GM19372 (cell line): ENCODE measurements at regions not wholly inside any gene's neighbourhood (a gene's known extent, or its start where the extent isn't known, plus 50 kb on each side); places are given as distances from the start of the nearest gene placed in this dataset.

Experiments used
- ATAC-seq: cut with Tn5 transposase; IDR thresholded peaks from one replicate; pipeline ENCODE4 v1.9.1; 2021; ENCODE audit warnings: mild to moderate bottlenecking, low read depth, moderate library complexity; ENCODE audit not compliant: unreplicated experiment

DNA sequence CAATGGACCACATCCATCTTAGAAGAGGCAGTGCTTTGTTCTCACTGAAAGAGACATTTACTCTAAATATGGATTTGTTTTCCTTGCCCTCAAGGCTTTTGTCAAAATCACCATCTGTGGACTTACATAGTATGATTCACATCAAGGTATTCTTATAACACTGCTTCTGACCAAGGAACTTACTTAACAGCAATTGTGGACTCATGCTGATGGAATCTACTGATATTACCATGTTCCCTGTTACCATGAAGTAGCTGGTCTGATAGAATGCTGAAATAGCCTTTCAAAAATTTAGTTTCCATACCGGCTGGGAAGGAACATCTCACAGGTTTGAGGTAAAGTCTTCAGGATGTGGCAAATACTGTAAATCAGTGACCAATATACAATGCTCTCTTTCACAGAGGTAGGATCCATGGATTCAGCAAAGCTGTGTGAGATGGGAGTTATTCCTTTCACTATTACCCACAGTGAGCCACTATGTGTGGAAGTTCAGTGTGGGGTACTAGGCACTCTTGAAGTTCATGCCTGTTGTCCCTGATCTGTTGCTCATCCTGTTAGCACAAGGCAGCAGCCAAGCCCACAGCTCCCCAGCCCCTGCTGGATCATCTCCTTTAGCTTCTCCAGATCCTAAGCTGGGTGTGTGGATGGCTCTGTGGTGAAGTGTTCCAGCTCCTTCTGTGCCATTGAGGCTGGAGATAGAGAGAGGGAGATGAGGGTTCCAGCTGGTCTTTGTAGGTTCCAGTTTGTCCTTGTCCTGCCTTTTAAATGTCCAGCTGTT is 126.4 kb downstream of the ATP23 start:
- no peak for ATAC-seq

DNA sequence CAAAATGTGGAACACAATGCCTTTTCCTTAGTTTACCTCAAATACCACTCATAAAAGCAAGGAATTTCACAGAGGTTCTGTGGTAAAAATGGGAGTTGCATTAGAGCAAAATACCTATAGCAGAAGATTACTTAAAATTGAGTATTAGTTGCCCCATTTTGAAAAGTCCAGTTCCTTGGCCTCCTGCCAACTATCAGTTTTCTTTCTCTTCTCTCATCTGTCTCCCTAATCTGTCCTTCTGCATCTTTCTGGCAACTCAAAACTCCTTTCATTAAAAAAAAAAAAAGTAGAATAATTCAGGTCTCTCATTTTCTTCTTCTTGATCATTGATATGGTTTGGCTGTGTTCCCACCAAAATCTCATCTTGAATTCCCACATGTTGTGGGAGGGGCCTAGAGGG is 127.3 kb downstream of the ATP23 start:
- ATAC-seq, result no peak

- ATAC-seq, result no peak
Measured at GRCh38 chr12:58069268-58069963, 128.0 kb downstream of the ATP23 start.

DNA sequence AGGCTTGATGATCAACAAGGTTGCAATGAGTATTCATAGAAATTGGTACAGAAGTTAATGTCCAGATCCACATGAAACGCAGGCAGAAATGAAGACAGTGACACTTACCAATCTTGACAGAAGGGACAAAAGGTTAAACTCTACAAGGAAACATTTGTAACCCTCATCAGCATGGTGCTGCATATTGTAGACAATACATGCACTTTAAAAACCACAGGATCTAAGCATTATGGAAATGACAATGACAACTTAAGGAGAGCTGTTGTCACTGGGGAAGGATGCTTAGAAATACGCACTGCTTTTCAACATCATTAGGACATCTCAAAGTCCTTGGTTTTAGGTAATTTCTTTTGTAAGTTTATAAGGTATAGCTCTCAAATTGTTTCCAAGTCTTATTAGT is 130.6 kb downstream of the ATP23 start:
- ATAC-seq, result no peak

DNA sequence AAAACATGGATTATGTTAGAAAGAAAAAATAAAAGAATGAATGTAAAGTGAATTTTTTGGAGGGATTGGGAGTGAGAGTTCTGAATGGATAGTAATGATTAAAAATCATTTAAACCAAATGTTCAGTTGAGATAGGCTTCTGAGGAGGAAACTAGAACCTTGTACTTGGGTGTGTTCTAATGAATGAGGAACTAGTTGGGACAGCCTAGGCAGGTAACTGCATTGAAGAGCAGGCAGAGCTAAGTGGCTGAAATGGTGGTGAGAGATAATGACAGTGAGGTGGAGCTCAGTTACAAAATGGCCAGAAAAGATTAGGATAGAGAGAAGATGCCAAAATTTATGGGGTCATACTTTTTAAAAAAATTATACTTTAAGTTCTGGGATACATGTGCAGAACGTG is 132.9 kb downstream of the ATP23 start:
- no peak for ATAC-seq

DNA sequence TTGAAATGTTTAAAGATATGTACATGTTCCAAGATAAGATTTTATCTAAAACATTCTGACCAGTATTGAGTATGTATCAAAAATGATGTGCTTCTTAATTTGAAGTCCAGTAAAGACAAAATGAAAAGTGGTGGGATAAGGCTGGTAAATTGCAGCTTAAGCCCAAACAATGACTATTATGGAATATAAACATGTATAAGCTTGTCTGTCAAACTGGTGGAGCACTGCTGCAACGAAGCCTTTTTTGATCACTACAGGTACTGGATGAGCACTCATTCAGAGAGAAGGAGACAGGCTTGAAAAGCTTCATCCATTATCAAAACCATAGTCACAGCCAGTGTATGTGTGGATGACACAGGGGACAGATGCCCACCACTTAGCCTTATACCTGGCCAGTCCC is 138.4 kb downstream of the ATP23 start:
- no peak for ATAC-seq

DNA sequence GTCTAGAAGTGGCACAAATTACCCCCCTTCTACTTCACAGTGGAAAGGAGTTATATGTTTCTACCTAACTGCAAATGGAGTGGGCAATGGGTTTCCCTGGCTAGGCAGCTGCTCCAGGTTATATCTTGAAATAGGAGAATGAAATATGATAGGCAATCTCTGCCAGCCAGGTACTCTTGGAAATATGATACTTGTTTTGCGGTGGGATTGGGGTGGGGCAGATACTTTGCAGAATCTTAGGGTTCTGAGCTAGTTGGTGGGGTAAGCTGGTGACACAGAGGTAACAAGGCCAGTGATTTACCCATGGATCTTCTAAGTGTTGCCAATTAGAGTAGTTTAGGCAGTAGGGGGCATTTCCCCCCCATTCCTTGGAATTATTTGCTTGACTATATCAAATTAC is 140.1 kb downstream of the ATP23 start:
- ATAC-seq, result no peak

- no peak for ATAC-seq
Measured at GRCh38 chr12:58082996-58083395, 141.6 kb downstream of the ATP23 start.

DNA sequence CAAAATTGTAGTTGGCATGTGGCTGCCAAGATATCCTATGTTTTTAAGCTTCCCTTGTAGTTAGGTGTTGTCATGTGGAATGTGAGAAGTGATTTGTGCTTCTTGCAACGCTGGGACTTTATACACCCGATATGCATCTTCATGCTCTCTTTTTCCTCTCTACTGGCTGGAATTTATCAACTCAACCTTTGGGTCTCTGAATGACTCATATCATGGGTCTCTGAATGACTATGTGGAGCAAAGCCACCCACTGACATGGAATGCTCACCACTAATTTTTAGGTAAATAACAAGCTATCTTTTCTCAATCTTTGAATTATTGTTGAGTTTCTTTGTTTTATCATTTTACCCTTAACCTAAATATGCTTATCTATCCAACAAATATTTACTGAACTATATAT is 144.6 kb downstream of the ATP23 start:
- no peak for ATAC-seq

DNA sequence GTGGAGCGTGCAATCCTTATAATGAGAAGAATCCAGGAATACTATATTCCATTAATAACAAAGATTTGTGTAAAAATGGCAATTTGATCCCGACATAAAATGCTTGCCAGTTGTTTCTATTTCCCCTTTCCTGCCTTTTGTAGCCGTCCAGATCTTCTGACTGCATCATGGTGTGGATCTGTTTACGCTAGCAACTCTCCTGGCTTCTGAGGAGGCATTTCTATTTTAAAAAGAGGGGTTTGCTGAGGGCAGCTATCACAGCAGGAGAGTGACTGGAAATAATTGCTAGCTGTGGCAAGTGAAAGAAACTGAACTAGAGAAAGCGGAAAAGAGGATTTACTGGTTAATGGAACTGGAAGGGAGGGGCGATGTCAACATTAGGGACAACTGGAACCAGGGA is 145.6 kb downstream of the ATP23 start:
- ATAC-seq, result no peak

GRCh38 chr12:58087423-58088127 is 146.2 kb downstream of the ATP23 start:
- no peak for ATAC-seq

GRCh38 chr12:58089588-58089987 is 148.2 kb downstream of the ATP23 start:
- no peak for ATAC-seq

DNA sequence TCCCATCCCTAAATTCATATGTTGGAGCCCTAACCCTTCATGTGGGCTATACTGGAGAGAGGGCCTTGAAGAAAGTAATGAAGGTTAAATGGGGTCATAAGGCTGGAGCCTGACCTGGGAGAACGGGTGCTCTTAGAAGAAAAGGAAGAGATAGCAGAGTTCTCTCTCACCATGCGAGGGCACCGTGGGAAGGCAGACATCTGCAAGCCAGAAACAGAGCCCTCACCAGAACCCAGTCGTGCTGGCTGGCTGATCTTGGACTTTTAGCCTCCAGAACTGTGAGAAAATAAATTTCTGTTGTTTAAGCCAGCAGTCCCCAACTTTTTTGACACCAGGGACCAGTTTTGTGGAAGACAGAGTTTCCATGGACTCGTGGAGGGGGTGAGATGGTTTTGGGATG is 149.3 kb downstream of the ATP23 start:
- no peak for ATAC-seq

GRCh38 chr12:58095002-58095401 is 153.6 kb downstream of the ATP23 start:
- no peak for ATAC-seq

DNA sequence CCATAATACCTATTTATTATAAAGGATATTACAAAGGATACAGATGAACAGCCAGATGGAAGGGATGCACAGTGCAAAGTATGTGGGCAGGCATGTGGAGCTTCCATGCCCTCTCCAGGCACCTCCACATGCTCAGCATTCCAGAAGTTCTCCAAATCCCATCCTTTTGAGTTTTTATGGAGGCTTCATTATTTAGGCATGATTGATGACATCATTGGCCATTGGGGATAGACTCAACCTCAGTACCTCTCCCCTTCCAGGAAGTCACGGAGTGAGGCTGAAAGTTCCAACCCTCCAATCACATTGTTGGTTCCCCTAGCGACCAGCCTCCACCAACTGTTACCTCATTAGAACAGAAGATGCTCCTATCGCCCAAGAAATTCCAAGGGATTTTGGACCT is 156.4 kb downstream of the ATP23 start:
- no peak for ATAC-seq

DNA sequence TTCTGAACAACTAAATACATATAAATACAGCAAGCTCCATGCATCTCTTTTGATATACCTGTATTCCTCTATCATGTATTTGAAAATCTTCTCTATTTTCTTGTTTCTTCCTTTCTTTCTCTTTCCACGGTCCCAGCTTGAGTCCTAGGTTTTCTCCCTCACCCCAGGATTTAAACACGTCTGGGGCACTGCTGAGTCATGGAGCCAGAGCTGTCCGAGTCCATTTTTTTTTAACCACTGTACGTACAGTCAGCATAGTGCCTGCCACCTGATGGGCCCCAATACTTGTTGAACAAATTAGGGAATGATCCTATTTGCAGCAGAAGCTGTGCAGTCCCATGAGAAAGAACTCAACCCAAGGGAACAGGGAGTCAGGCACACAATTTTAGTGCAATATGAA is 158.1 kb downstream of the ATP23 start:
- no peak for ATAC-seq

DNA sequence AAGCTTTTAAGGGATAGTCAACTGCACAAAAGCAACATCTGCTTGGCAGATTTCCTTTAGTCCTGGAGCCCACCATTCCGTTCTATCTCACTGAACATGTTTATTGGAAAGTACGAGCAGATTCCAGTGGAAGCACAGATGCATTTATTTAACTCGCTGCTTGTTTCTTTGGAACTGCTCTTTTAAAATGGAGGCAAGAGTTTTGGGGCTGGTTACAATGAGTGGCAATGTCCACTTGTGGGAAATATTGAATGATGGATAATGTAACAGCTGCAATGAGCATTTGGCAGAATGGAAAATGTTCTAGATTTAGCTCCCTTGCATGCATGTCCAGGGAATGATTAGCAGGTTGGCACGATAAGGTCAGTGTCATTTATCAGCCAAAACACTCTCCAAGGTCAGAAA is 163.0 kb downstream of the ATP23 start:
- no peak for ATAC-seq

GRCh38 chr12:58105225-58106119 is 164.1 kb downstream of the ATP23 start:
- no peak for ATAC-seq

GRCh38 chr12:58106195-58106594 is 164.8 kb downstream of the ATP23 start:
- ATAC-seq, result no peak

DNA sequence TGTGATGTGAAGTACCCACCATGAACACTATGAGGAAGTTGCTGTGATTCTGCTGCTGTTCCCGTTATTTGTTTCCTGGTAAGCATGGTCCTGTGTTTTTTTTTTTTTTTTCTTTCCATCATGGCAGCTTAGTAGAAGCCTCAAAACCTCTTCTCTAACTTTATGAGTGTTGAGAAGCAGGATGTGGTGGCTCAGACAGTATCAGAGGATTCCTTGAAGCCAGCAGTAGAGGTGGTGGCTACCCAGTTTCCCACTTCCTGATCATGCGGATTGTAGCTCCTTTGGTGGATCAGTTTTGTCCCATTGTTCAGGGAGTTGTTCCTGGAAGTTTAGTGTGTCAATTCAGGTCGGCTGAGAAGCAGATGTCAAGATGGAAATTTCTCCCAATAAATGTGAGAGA is 175.8 kb downstream of the ATP23 start:
- no peak for ATAC-seq

GRCh38 chr12:58117667-58118066 is 176.3 kb downstream of the ATP23 start:
- ATAC-seq, result no peak
